Esophagus muscularis mucosa (tissue), 4 donors: ENCODE measurements at regions not wholly inside any gene's neighbourhood (a gene's known extent, or its start where the extent isn't known, plus 50 kb on each side); places are given as distances from the start of the nearest gene placed in this dataset.

Experiments
- EP300 ChIP-seq: sonication (generic); formaldehyde crosslinking; IDR thresholded peaks from one replicate; pipeline ENCODE4 v1.6.1; 2017; ENCODE audit warnings: antibody characterized with exemption
- POLR2A ChIP-seq: fragments of 450-650 bp; IDR thresholded peaks from one replicate; pipeline ENCODE4 v1.6.1; 2017; ENCODE audit warnings: antibody characterized with exemption, moderate library complexity, mild to moderate bottlenecking, low read depth
- POLR2AphosphoS5 ChIP-seq, 2 donors: sonication (generic); formaldehyde crosslinking; IDR thresholded peaks; one replicate each; pipeline ENCODE4 v1.6.1; 2017; ENCODE audit warnings: antibody characterized with exemption in 2 of 2
- TF ChIP-seq, protein P1 (sequence below), 3 experiments: fragments of 200-600 bp in 2 of 3; fragments of 450-650 bp in 1 of 3; sonication (generic) in 2 of 3; IDR thresholded peaks; one replicate each; pipeline ENCODE4 v1.5.1; 2017 to 2019; ENCODE audit warnings: antibody characterized with exemption in 3 of 3, mild to moderate bottlenecking in 2 of 3, moderate library complexity in 1 of 3

GRCh38 chr11:23644443-23644842, 784.2 kb upstream of the CCDC179 start:
- TF ChIP-seq, protein P1, sequence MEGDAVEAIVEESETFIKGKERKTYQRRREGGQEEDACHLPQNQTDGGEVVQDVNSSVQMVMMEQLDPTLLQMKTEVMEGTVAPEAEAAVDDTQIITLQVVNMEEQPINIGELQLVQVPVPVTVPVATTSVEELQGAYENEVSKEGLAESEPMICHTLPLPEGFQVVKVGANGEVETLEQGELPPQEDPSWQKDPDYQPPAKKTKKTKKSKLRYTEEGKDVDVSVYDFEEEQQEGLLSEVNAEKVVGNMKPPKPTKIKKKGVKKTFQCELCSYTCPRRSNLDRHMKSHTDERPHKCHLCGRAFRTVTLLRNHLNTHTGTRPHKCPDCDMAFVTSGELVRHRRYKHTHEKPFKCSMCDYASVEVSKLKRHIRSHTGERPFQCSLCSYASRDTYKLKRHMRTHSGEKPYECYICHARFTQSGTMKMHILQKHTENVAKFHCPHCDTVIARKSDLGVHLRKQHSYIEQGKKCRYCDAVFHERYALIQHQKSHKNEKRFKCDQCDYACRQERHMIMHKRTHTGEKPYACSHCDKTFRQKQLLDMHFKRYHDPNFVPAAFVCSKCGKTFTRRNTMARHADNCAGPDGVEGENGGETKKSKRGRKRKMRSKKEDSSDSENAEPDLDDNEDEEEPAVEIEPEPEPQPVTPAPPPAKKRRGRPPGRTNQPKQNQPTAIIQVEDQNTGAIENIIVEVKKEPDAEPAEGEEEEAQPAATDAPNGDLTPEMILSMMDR (IDR thresholded peaks at IDR 0.05), result no peak
- no peak for TF ChIP-seq POLR2A
- no peak for TF ChIP-seq POLR2AphosphoS5 (IDR thresholded peaks at IDR 0.05)
- TF ChIP-seq EP300, result no peak
